Neural cell (in vitro differentiated cells): ENCODE measurements at regions not wholly inside any gene's neighbourhood (a gene's known extent, or its start where the extent isn't known, plus 50 kb on each side); places are given as distances from the start of the nearest gene placed in this dataset.

Experiments used
- H2AFZ ChIP-seq: fragments of 200-600, 300-800 bp; sonication (generic), shearing (Covaris generic); 2 replicates; pipeline ENCODE4 v1.6.0; 2014; ENCODE audit warnings: low read depth, mild to moderate bottlenecking, antibody characterized with exemption, low read length, moderate library complexity
- H3F3A ChIP-seq: fragments of 200-600 bp; shearing (Covaris generic); 2 replicates; pipeline ENCODE4 v1.6.1; 2016; ENCODE audit warnings: mild to moderate bottlenecking, moderate library complexity, mixed read lengths, antibody characterized with exemption, low read length; ENCODE audit not compliant: insufficient read depth, poor library complexity, severe bottlenecking
- H3K27ac ChIP-seq: fragments of 200-600, 300-800 bp; sonication (generic), shearing (Covaris generic); 2 replicates; pipeline ENCODE4 v1.5.1; 2014; ENCODE audit warnings: mild to moderate bottlenecking, low read length, moderate library complexity
- H3K27me3 ChIP-seq: fragments of 300-800, 200-600 bp; sonication (generic), shearing (Covaris generic); 2 replicates; pipeline ENCODE4 v1.6.0; 2014; ENCODE audit warnings: mild to moderate bottlenecking, low read depth, low read length, moderate library complexity; ENCODE audit not compliant: insufficient read depth
- H3K36me3 ChIP-seq: fragments of 300-800, 200-600 bp; sonication (generic), shearing (Covaris generic); 2 replicates; pipeline ENCODE4 v1.5.1; 2014; ENCODE audit warnings: mild to moderate bottlenecking, antibody characterized with exemption, low read length, moderate library complexity; ENCODE audit not compliant: insufficient read depth
- H3K4me2 ChIP-seq: fragments of 300-800, 200-600 bp; sonication (generic), shearing (Covaris generic); 2 replicates; pipeline ENCODE4 v1.6.0; 2014; ENCODE audit warnings: mild to moderate bottlenecking, low read length
- H3K4me3 ChIP-seq: fragments of 300-800, 200-600 bp; sonication (generic), shearing (Covaris generic); 2 replicates; pipeline ENCODE4 v1.5.1; 2014; ENCODE audit warnings: mild to moderate bottlenecking, low read length, moderate library complexity
- H3K79me2 ChIP-seq: fragments of 200-600 bp; shearing (Covaris generic); replicated peaks from 2 replicates; pipeline ENCODE4 v1.6.0; 2014; ENCODE audit warnings: mild to moderate bottlenecking, low read length, moderate library complexity; ENCODE audit not compliant: insufficient read depth
- H3K9ac ChIP-seq: fragments of 300-800, 200-600 bp; sonication (generic), shearing (Covaris generic); 2 replicates; pipeline ENCODE4 v1.6.1; 2016; ENCODE audit warnings: mild to moderate bottlenecking, low read length, mixed read lengths
- H3K9me2 ChIP-seq: fragments of 200-600 bp; shearing (Covaris generic); 2 replicates; pipeline ENCODE4 v1.6.1; 2016; ENCODE audit warnings: mild to moderate bottlenecking, low read length, mixed read lengths; ENCODE audit not compliant: insufficient read depth
- H3K9me3 ChIP-seq: fragments of 200-600, 300-800 bp; sonication (generic), shearing (Covaris generic); 2 replicates; pipeline ENCODE4 v1.6.1; 2016; ENCODE audit warnings: mild to moderate bottlenecking, mixed run types, low read length, moderate library complexity, mixed read lengths
- H4K20me1 ChIP-seq: fragments of 200-600 bp; shearing (Covaris generic); 2 replicates; pipeline ENCODE4 v1.6.1; 2016; ENCODE audit warnings: mild to moderate bottlenecking, mixed run types; ENCODE audit not compliant: insufficient read depth
- EP300 ChIP-seq: fragments of 450-650 bp; conservative IDR thresholded peaks from 2 replicates; pipeline ENCODE4 v1.6.1; 2014; ENCODE audit warnings: antibody characterized with exemption, mild to moderate bottlenecking, moderate library complexity; ENCODE audit not compliant: poor library complexity, severe bottlenecking
- EZH2 ChIP-seq: fragments of 200-600, 300-800 bp; shearing (Covaris generic), sonication (generic); IDR thresholded peaks from 2 replicates; pipeline ENCODE4 v1.6.1; 2014; ENCODE audit warnings: antibody characterized with exemption, low read length, borderline replicate concordance, mild to moderate bottlenecking; ENCODE audit not compliant: insufficient read depth, poor library complexity, severe bottlenecking
- MXI1 ChIP-seq: fragments of 450-650 bp; conservative IDR thresholded peaks from 2 replicates; pipeline ENCODE4 v1.6.1; 2014; ENCODE audit warnings: antibody characterized with exemption, mild to moderate bottlenecking; ENCODE audit not compliant: poor library complexity, severe bottlenecking
- RAD21 ChIP-seq: fragments of 450-650 bp; conservative IDR thresholded peaks from 2 replicates; pipeline ENCODE4 v1.6.1; 2014; ENCODE audit warnings: antibody characterized with exemption, mild to moderate bottlenecking, moderate library complexity
- SMC3 ChIP-seq: fragments of 450-650 bp; conservative IDR thresholded peaks from 2 replicates; pipeline ENCODE4 v1.6.1; 2014; ENCODE audit warnings: antibody characterized with exemption, mild to moderate bottlenecking, moderate library complexity; ENCODE audit not compliant: poor library complexity
- TF ChIP-seq, protein P1 (sequence below): IDR thresholded peaks from 2 replicates; pipeline ENCODE4 v1.6.1; 2012; ENCODE audit warnings: borderline replicate concordance
- TF ChIP-seq, protein P2 (sequence below): fragments of 450-650 bp; IDR thresholded peaks from 2 replicates; pipeline ENCODE4 v1.5.1; 2014; ENCODE audit warnings: antibody characterized with exemption, mild to moderate bottlenecking, moderate library complexity; ENCODE audit not compliant: poor library complexity, severe bottlenecking

DNA sequence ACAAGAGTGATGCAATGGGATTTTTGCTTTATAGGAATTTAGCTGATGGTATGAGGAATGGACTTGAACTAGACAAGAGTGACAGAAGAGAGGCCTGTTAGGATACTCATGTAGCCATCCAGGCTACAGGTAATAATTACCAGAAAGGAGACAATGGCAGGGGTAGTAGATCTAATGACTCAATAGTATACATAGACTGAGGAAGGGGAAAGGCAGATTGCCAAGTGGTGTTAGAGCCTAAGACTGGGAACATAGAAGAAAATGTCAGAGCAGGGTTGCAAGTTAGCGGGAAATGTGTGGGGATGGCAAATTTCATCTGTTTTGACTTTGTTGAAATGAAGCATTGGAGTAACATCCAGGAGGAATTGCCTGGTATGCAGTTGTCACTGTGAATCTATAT, 295.6 kb downstream of the UTRN start:
- H3K27me3 ChIP-seq = no peaks in the 10 kb centered on the region
- H3K27ac ChIP-seq = no peak overlapping the region
- no peak overlapping the region for H2AFZ ChIP-seq
- H3K4me3 ChIP-seq = no peak overlapping the region
- H3F3A ChIP-seq = no peaks in the 10 kb centered on the region
- no peaks in the 10 kb centered on the region for H3K9me2 ChIP-seq
- no peak overlapping the region for H3K4me2 ChIP-seq
- H4K20me1 ChIP-seq = no peaks in the 10 kb centered on the region
- H3K9ac ChIP-seq = no peak overlapping the region
- TF ChIP-seq, protein P1, sequence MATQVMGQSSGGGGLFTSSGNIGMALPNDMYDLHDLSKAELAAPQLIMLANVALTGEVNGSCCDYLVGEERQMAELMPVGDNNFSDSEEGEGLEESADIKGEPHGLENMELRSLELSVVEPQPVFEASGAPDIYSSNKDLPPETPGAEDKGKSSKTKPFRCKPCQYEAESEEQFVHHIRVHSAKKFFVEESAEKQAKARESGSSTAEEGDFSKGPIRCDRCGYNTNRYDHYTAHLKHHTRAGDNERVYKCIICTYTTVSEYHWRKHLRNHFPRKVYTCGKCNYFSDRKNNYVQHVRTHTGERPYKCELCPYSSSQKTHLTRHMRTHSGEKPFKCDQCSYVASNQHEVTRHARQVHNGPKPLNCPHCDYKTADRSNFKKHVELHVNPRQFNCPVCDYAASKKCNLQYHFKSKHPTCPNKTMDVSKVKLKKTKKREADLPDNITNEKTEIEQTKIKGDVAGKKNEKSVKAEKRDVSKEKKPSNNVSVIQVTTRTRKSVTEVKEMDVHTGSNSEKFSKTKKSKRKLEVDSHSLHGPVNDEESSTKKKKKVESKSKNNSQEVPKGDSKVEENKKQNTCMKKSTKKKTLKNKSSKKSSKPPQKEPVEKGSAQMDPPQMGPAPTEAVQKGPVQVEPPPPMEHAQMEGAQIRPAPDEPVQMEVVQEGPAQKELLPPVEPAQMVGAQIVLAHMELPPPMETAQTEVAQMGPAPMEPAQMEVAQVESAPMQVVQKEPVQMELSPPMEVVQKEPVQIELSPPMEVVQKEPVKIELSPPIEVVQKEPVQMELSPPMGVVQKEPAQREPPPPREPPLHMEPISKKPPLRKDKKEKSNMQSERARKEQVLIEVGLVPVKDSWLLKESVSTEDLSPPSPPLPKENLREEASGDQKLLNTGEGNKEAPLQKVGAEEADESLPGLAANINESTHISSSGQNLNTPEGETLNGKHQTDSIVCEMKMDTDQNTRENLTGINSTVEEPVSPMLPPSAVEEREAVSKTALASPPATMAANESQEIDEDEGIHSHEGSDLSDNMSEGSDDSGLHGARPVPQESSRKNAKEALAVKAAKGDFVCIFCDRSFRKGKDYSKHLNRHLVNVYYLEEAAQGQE = no peak
- no peak for TF ChIP-seq EZH2
- TF ChIP-seq MXI1 = no peak
- TF ChIP-seq EP300 = no peak
- TF ChIP-seq SMC3 = no peak
- H3K9me3 ChIP-seq = no peaks in the 10 kb centered on the region
- no peaks in the 10 kb centered on the region for H3K36me3 ChIP-seq
- peaks cover 18% of the 10 kb centered on the region for H3K79me2 ChIP-seq

DNA sequence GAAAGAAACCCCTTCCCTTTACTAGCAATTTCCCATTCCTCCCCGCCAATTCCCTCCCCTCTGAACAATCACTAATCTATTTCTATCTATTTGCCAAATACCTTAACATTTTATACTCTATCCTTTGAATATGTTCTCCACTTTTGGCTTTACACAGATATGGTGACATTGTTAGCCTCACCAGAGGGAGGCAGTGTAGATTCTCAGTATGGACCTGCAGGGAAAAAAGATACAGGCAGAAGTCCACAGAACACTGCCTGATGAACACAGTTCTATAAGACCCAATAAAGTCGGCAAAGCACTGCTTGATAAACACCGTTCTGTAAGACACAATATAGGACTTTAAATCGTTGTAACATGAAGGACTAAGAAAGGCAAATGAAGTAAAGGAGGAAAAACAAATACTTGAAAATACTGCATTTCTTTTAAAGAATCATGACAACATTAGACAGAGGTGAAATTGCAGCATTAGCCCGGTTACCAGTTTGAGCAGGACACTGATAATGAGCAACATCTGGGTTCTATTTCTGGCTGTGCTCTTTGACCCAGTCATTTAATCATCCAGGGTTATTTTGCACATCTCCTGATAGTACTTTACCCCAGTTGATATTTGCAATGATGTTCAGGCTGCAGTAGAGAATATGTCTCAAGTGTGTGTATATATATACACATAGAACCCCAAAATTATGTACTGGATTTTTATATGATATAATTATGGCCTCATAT, 296.8 kb downstream of the UTRN start:
- Histone ChIP-seq H3K9me3 (no peaks in the 10 kb centered on the region), H4K20me1 (no peaks in the 10 kb centered on the region), H3K9me2 (no peaks in the 10 kb centered on the region), H2AFZ (no peak overlapping the region), H3K4me3 (no peak overlapping the region), H3K9ac (no peak overlapping the region), H3K4me2 (no peak overlapping the region), H3K27me3 (no peaks in the 10 kb centered on the region), H3K79me2 (peaks cover 30% of the 10 kb centered on the region), H3K27ac (no peak overlapping the region), H3F3A (no peaks in the 10 kb centered on the region), H3K36me3 (no peaks in the 10 kb centered on the region)
- TF ChIP-seq, protein P2, sequence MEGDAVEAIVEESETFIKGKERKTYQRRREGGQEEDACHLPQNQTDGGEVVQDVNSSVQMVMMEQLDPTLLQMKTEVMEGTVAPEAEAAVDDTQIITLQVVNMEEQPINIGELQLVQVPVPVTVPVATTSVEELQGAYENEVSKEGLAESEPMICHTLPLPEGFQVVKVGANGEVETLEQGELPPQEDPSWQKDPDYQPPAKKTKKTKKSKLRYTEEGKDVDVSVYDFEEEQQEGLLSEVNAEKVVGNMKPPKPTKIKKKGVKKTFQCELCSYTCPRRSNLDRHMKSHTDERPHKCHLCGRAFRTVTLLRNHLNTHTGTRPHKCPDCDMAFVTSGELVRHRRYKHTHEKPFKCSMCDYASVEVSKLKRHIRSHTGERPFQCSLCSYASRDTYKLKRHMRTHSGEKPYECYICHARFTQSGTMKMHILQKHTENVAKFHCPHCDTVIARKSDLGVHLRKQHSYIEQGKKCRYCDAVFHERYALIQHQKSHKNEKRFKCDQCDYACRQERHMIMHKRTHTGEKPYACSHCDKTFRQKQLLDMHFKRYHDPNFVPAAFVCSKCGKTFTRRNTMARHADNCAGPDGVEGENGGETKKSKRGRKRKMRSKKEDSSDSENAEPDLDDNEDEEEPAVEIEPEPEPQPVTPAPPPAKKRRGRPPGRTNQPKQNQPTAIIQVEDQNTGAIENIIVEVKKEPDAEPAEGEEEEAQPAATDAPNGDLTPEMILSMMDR = peak; percentile 62
- TF ChIP-seq RAD21 (peak; percentile 50), SMC3 (peak; percentile 43), EZH2 (no peak)
